IgD-negative memory B cell (primary cell): ENCODE measurements at regions not wholly inside any gene's neighbourhood (a gene's known extent, or its start where the extent isn't known, plus 50 kb on each side); places are given as distances from the start of the nearest gene placed in this dataset.

Experiments used
- H3K27ac Mint-ChIP-seq, 3 donors: one replicate each; pipeline ENCODE4 v1.8.0; 2020 to 2022; ENCODE audit warnings: mild to moderate bottlenecking in 3 of 3, mixed read lengths in 3 of 3, moderate library complexity in 1 of 3
- H3K27me3 Mint-ChIP-seq: one replicate; pipeline ENCODE4 v1.8.0; 2021; ENCODE audit warnings: mixed read lengths
- H3K36me3 Mint-ChIP-seq: one replicate; pipeline ENCODE4 v1.8.0; 2020; ENCODE audit warnings: mild to moderate bottlenecking, mixed read lengths
- H3K4me1 Mint-ChIP-seq, 3 donors: one replicate each; pipeline ENCODE4 v1.8.0; 2020 to 2022; ENCODE audit warnings: mixed read lengths in 3 of 3, mild to moderate bottlenecking in 1 of 3
- H3K4me3 Mint-ChIP-seq, 4 donors: one replicate each; pipeline ENCODE4 v1.8.0; 2020 to 2022; ENCODE audit warnings: mild to moderate bottlenecking in 4 of 4, mixed read lengths in 4 of 4, moderate library complexity in 3 of 4
- H3K9me3 Mint-ChIP-seq, 3 donors: one replicate each; pipeline ENCODE4 v1.8.0; 2020 to 2021; ENCODE audit warnings: mixed read lengths in 3 of 3, mild to moderate bottlenecking in 1 of 3

- Mint-ChIP-seq H3K36me3 (no peaks in the 10 kb centered on the region), H3K9me3 (no peaks in the 10 kb centered on the region), H3K4me1 (no peaks in the 10 kb centered on the region), H3K27me3 (no peaks in the 10 kb centered on the region), H3K4me3 (no peak overlapping the region), H3K27ac (no peak overlapping the region)
These were observed 219.9 kb upstream of the ATXN7L3B start for GRCh38 chr12:74317741-74318140.

- H3K4me3 Mint-ChIP-seq: no peak overlapping the region
- peaks cover 0 to 1% (median 0%) of the 10 kb centered on the region in 3 donors for H3K4me1 Mint-ChIP-seq
- H3K27ac Mint-ChIP-seq: no peak overlapping the region
- H3K36me3 Mint-ChIP-seq: no peaks in the 10 kb centered on the region
- H3K27me3 Mint-ChIP-seq: no peaks in the 10 kb centered on the region
- no peaks in the 10 kb centered on the region for H3K9me3 Mint-ChIP-seq
These were observed 217.7 kb upstream of the ATXN7L3B start for GRCh38 chr12:74319886-74320285.

- Mint-ChIP-seq H3K4me1 (peaks cover 0 to 1% (median 0%) of the 10 kb centered on the region in 3 donors), H3K27ac (no peak overlapping the region), H3K27me3 (no peaks in the 10 kb centered on the region), H3K36me3 (no peaks in the 10 kb centered on the region), H3K4me3 (no peak overlapping the region), H3K9me3 (no peaks in the 10 kb centered on the region)
These were observed 216.3 kb upstream of the ATXN7L3B start for GRCh38 chr12:74321381-74321780.

GRCh38 chr12:74322792-74323191, 214.8 kb upstream of the ATXN7L3B start:
- no peak overlapping the region for H3K27ac Mint-ChIP-seq
- H3K36me3 Mint-ChIP-seq: no peaks in the 10 kb centered on the region
- peaks cover 0 to 1% (median 0%) of the 10 kb centered on the region in 3 donors for H3K4me1 Mint-ChIP-seq
- no peak overlapping the region for H3K4me3 Mint-ChIP-seq
- no peaks in the 10 kb centered on the region for H3K9me3 Mint-ChIP-seq
- H3K27me3 Mint-ChIP-seq: no peaks in the 10 kb centered on the region

GRCh38 chr12:74328623-74329022, 209.0 kb upstream of the ATXN7L3B start:
- Mint-ChIP-seq H3K9me3 (no peaks in the 10 kb centered on the region), H3K27ac (no peak overlapping the region), H3K27me3 (no peaks in the 10 kb centered on the region), H3K4me3 (no peak overlapping the region), H3K4me1 (peaks cover 0 to 1% (median 0%) of the 10 kb centered on the region in 3 donors), H3K36me3 (no peaks in the 10 kb centered on the region)

DNA sequence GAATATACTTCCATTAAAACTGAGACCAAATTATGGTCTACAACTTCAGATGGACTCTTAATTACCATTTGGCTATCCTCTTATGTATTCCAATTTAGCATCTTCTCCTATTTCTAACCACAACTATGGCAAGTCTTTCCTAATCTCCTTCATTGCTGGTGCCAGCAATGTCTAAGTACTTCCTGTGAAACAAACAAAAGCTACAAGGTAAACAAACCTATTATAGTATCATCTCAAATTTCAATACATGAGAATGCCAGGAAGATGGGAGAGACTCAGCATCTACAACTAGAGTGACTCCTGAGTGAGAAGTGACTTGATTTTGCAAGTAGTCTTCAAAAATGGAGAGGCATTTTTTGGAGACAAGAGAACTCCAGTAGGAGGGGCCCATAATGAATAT, 202.9 kb upstream of the ATXN7L3B start:
- Mint-ChIP-seq H3K9me3 (no peaks in the 10 kb centered on the region), H3K4me1 (no peaks in the 10 kb centered on the region), H3K36me3 (no peaks in the 10 kb centered on the region), H3K27ac (no peak overlapping the region), H3K27me3 (no peaks in the 10 kb centered on the region), H3K4me3 (no peak overlapping the region)

DNA sequence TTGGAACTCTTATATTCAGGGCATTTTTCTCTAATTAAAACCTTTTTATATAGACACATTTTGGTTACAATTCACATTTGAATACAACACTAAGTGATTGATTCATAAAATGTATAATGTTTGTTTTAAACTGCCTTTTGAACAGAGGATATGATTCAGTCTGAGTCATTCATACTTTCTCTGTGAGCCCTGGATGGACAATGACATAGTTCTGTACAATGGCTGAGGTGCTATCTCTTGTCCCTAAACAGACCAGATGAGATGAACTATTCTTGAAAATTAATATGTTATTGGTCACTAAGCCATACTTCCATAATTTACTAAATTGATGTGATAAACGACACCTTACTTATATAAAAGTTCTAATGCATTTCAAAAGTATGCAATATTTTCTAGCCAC, 199.7 kb upstream of the ATXN7L3B start:
- Mint-ChIP-seq H3K27ac (no peak overlapping the region), H3K36me3 (no peaks in the 10 kb centered on the region), H3K4me3 (no peak overlapping the region), H3K4me1 (no peaks in the 10 kb centered on the region), H3K27me3 (no peaks in the 10 kb centered on the region), H3K9me3 (no peaks in the 10 kb centered on the region)

DNA sequence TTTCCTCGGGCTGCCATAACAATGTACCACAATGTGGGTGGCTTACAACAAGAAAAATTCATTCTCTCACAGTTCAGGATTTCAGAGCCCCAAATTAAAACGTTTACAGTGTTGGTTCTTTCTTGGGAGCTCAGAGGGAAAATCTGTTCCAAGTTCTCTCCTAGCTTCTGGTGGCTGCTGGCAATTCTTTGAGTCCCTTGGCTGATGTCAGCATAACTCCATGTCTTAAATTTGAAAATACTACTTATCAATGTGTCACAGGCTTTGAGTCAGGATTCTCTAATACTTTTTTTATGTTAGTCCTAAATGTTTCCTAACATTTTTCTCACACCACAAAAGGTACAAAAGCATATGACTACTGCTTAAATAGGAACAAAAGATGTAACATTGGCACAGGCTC, 198.4 kb upstream of the ATXN7L3B start:
- Mint-ChIP-seq H3K4me1 (no peaks in the 10 kb centered on the region), H3K27me3 (no peaks in the 10 kb centered on the region), H3K27ac (no peak overlapping the region), H3K36me3 (no peaks in the 10 kb centered on the region), H3K4me3 (no peak overlapping the region), H3K9me3 (no peaks in the 10 kb centered on the region)

DNA sequence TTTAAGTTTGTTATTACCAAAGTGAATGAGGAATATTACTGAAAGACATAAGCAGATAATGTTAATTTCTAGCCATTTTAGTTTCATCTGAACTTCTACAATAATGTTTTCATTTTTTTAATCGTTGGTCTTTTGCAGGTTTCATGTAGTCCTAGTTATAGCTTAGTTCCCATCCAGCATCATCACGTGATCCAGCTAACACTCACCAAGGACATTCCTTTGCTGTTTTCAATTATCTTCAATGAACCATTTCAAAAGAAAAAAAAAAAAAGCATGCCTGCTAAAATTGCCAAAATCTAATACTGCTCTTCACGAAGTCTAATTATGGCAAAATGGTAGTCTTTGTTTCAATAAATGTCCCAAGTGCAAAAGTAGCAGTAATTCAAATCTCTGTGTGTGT, 187.7 kb upstream of the ATXN7L3B start:
- Mint-ChIP-seq H3K36me3 (no peaks in the 10 kb centered on the region), H3K4me3 (no peak overlapping the region), H3K27me3 (no peaks in the 10 kb centered on the region), H3K4me1 (no peaks in the 10 kb centered on the region), H3K27ac (no peak overlapping the region), H3K9me3 (peaks cover 0 to 2% (median 0%) of the 10 kb centered on the region in 3 donors)

GRCh38 chr12:74365178-74365964, 172.3 kb upstream of the ATXN7L3B start:
- no peak overlapping the region for H3K4me3 Mint-ChIP-seq
- no peaks in the 10 kb centered on the region for H3K27me3 Mint-ChIP-seq
- H3K4me1 Mint-ChIP-seq: no peaks in the 10 kb centered on the region
- H3K36me3 Mint-ChIP-seq: peaks cover 2% of the 10 kb centered on the region
- peaks cover 0 to 2% (median 0%) of the 10 kb centered on the region in 3 donors for H3K9me3 Mint-ChIP-seq
- H3K27ac Mint-ChIP-seq: no peak overlapping the region

GRCh38 chr12:74370608-74371216, 166.9 kb upstream of the ATXN7L3B start:
- H3K27me3 Mint-ChIP-seq: no peaks in the 10 kb centered on the region
- no peaks in the 10 kb centered on the region for H3K4me1 Mint-ChIP-seq
- H3K4me3 Mint-ChIP-seq: no peak overlapping the region
- no peaks in the 10 kb centered on the region for H3K9me3 Mint-ChIP-seq
- peaks cover 2% of the 10 kb centered on the region for H3K36me3 Mint-ChIP-seq
- no peak overlapping the region for H3K27ac Mint-ChIP-seq

- Mint-ChIP-seq H3K4me1 (no peaks in the 10 kb centered on the region), H3K4me3 (no peak overlapping the region), H3K27ac (no peak overlapping the region), H3K36me3 (no peaks in the 10 kb centered on the region), H3K9me3 (peaks cover 0 to 4% (median 0%) of the 10 kb centered on the region in 3 donors), H3K27me3 (no peaks in the 10 kb centered on the region)
These were observed 158.5 kb upstream of the ATXN7L3B start for GRCh38 chr12:74379114-74379513.

DNA sequence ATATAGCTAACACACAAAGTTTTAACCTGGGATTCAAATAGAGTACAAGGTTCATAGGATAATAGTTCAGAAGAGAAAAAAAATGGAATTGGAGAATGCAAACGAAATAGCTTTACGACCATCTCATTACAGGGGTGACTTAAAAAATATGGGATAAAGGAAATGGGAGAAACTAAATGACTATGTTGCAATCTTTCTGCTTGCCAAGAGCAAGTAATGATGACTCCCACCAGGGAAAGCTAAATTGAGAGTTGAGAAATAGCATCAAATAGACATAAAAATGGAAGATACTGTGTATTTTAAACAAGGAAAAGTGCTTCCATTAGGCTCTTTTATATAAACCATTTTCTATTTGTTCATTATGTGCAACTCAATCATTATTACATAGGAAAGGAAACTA, 155.7 kb upstream of the ATXN7L3B start:
- peaks cover 0 to 4% (median 0%) of the 10 kb centered on the region in 3 donors for H3K9me3 Mint-ChIP-seq
- no peaks in the 10 kb centered on the region for H3K36me3 Mint-ChIP-seq
- H3K27me3 Mint-ChIP-seq: no peaks in the 10 kb centered on the region
- no peak overlapping the region for H3K4me3 Mint-ChIP-seq
- H3K4me1 Mint-ChIP-seq: no peaks in the 10 kb centered on the region
- no peak overlapping the region for H3K27ac Mint-ChIP-seq

- Mint-ChIP-seq H3K4me1 (no peaks in the 10 kb centered on the region), H3K27ac (no peak overlapping the region), H3K27me3 (no peaks in the 10 kb centered on the region), H3K4me3 (no peak overlapping the region), H3K9me3 (peaks cover 0 to 4% (median 2%) of the 10 kb centered on the region in 3 donors), H3K36me3 (no peaks in the 10 kb centered on the region)
These were observed 154.7 kb upstream of the ATXN7L3B start for GRCh38 chr12:74382983-74383382.

DNA sequence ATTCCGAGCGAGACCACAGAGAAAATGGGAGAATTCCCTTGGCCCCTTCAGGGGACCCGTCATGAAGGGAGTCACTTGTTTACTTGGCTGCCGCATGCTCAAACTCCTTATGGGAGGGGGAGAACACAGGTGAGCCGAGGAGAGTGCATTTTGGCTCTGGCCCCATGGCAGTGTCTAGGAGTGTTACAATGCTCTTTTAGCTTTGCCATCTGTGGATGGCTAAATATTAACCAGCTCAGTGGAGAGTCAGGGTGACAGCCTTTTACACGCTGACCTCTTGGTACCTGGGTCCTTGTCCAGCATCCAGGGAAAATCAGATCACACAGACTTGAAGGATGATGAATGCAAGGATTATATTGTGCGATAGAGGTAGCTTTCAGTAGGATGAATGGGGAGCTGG, 146.4 kb upstream of the ATXN7L3B start:
- H3K4me3 Mint-ChIP-seq: no peak overlapping the region
- H3K27me3 Mint-ChIP-seq: no peaks in the 10 kb centered on the region
- peaks cover 0 to 2% (median 0%) of the 10 kb centered on the region in 3 donors for H3K9me3 Mint-ChIP-seq
- H3K4me1 Mint-ChIP-seq: no peaks in the 10 kb centered on the region
- H3K27ac Mint-ChIP-seq: no peak overlapping the region
- no peaks in the 10 kb centered on the region for H3K36me3 Mint-ChIP-seq

DNA sequence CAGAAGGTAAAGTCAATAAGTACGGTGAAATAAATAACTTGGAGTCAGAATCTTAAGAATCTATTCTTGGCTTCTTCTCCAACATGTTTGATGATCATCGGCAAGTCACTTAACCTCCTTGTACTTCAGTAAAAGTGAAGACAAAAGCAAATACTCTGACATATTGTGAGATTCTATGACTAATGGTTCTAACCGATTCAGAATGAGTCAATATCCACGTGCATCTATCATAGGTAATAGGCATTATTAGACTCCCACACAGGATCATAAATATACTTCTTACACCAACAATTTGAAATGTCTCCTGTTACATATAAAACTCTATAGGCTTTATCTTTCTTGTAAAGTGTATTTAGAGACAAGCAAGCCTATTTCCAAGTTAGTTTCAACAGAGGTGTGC, 144.4 kb upstream of the ATXN7L3B start:
- no peaks in the 10 kb centered on the region for H3K9me3 Mint-ChIP-seq
- H3K36me3 Mint-ChIP-seq: no peaks in the 10 kb centered on the region
- no peak overlapping the region for H3K27ac Mint-ChIP-seq
- H3K4me1 Mint-ChIP-seq: no peaks in the 10 kb centered on the region
- no peaks in the 10 kb centered on the region for H3K27me3 Mint-ChIP-seq
- H3K4me3 Mint-ChIP-seq: no peak overlapping the region
